ENCODE measurements at regions not wholly inside any gene's neighbourhood (a gene's known extent, or its start where the extent isn't known, plus 50 kb on each side); places are given as distances from the start of the nearest gene placed in this dataset.

- TF ChIP-seq CTCF (IDR thresholded peaks at IDR 0.05): no peak
- TF ChIP-seq POLR2AphosphoS5 (IDR thresholded peaks at IDR 0.05): no peak
- TF ChIP-seq POLR2A (IDR thresholded peaks at IDR 0.05): no peak
These were observed 243.5 kb downstream of the FOXL1 start for GRCh38 chr16:86821895-86822294.
